ENCODE measurements at regions not wholly inside any gene's neighbourhood (a gene's known extent, or its start where the extent isn't known, plus 50 kb on each side); places are given as distances from the start of the nearest gene placed in this dataset.

- TF ChIP-seq CTCF (IDR thresholded peaks at IDR 0.05; ENCODE audit: low read depth, low read length) (no peak), POLR2A (IDR thresholded peaks at IDR 0.05; ENCODE audit: extremely low read depth, insufficient read length) (no peak), MYC (IDR thresholded peaks at IDR 0.05; ENCODE audit: low read depth, low read length) (no peak)
Observed at GRCh38 chr3:35426366-35426958, 212.9 kb upstream of the ARPP21 start.
